ENCODE measurements at regions not wholly inside any gene's neighbourhood (a gene's known extent, or its start where the extent isn't known, plus 50 kb on each side); places are given as distances from the start of the nearest gene placed in this dataset.
A peak's percentile ranks its signal among the peaks of the same experiment; 100 is the strongest.

DNA sequence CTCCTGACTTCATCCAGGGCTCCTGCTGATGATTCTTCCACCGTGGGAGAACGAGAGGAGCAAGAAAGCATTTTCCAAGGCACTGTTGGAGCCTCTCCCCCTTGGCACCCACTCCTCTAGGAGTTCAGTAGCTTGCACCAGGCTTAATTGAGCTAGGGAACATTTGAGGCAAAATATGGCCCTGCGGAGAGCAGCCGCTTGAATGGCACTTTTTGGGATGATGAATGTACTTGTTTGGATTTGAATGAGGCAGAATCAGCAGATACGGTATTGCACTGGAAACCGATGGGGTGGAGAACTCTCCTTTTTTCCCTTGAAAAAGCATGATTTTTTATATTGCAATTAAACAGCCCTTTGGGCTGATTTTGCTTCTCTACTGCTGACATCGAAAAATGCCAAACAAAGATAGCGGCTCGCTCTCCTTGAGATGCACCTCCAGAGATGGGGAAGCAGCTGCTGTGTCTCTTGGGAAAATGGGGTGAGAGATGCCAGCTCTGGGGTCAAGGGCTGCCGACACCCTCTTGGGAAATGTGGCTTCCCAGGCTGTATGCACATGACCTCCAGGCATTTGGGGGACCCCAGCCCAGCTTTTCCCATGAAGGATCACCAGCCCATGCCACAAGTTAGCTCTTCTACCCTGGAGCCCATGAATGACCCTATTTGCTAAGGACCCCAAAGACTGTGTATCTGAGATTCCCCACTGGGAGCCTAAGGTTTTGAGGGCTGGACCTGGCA lies 55.4 kb upstream of the LRP8 start:
- Histone ChIP-seq H3K4me3 (ENCODE audit: low read depth, low read length) (no peak overlapping the region), H3K36me3 (ENCODE audit: control insufficient read depth, insufficient read depth, low read length) (no peaks in the 10 kb centered on the region), H3K27me3 (ENCODE audit: control insufficient read depth, insufficient read depth, low read length) (peaks cover 3% of the 10 kb centered on the region)
- TF ChIP-seq, protein P1, sequence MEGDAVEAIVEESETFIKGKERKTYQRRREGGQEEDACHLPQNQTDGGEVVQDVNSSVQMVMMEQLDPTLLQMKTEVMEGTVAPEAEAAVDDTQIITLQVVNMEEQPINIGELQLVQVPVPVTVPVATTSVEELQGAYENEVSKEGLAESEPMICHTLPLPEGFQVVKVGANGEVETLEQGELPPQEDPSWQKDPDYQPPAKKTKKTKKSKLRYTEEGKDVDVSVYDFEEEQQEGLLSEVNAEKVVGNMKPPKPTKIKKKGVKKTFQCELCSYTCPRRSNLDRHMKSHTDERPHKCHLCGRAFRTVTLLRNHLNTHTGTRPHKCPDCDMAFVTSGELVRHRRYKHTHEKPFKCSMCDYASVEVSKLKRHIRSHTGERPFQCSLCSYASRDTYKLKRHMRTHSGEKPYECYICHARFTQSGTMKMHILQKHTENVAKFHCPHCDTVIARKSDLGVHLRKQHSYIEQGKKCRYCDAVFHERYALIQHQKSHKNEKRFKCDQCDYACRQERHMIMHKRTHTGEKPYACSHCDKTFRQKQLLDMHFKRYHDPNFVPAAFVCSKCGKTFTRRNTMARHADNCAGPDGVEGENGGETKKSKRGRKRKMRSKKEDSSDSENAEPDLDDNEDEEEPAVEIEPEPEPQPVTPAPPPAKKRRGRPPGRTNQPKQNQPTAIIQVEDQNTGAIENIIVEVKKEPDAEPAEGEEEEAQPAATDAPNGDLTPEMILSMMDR (IDR thresholded peaks at IDR 0.05; ENCODE audit: insufficient read depth, low read length, severe bottlenecking), result no peak
- DNase-seq (ENCODE audit: low read depth) (no peak), FAIRE-seq (peak; percentile 23)

DNA sequence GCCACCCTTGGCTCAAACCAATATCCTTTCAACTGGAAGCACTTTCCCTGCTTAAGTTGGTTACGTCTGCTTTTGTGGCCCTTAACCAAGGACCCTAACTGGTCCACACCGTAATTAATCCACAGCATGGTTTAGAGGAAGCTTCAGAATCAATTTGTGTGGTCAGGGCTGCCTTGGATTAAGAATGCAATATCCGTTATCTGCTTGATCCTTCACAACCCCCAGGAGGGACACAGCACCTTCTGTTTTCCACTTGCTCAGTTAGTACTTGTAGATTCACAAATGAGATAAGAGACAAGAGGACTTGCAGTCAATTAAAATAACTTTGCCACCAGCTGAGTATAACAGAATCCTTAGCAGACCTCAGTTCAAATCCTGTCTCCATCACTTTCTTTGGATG lies 56.9 kb upstream of the LRP8 start:
- FAIRE-seq (no peak), DNase-seq (ENCODE audit: low read depth) (no peak)
- Histone ChIP-seq H3K36me3 (ENCODE audit: control insufficient read depth, insufficient read depth, low read length) (no peaks in the 10 kb centered on the region), H3K27me3 (ENCODE audit: control insufficient read depth, insufficient read depth, low read length) (peaks cover 3% of the 10 kb centered on the region), H3K4me3 (ENCODE audit: low read depth, low read length) (no peak overlapping the region)
- TF ChIP-seq, protein P1 (IDR thresholded peaks at IDR 0.05; ENCODE audit: insufficient read depth, low read length, severe bottlenecking), result no peak

DNA sequence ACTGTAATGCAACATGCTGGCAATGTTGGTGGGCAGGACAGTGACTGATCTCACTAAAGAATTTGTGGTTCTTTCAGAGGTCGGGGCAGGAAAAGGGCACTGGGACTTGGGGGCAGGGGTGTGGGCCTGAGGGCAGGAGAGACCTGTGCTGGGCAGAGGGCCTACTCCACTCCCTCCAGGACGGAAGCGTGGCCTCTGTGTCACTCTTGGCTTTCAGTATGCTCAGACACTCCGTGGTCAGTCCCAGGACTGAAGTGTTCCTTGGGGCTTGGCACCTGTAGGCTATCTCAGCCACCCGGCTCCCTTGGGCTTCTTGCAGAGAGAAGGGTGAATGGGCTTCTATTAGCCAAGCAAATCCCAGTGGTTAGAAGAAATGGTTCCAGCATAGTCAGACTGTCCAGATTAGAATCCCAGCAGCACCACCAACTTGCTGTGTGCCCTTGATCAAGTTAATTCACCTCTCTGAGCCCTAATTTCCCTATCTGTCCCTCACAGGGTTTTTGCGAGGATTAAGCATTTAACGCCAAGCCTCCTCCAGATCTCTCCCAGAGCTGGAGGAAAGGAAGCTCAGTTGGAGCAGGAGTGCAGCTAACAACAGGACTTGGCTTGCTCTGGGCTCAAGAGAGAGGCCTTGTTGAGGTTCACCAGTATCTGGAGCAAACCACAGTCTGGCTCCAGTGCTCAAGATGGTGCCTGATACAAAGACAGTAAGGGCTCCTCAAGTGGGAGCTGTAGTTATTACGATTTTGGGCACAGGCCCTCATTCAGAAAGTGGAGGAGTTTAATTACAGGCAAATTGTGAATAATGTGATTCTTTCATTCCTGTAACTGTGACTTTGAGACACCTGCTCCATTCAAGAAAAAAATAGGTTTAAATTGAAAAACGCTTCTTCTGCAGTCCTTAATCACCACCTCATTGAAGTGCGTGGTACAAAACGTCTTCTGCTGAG lies 57.7 kb upstream of the LRP8 start:
- H3K36me3 ChIP-seq (ENCODE audit: control insufficient read depth, insufficient read depth, low read length), result no peaks in the 10 kb centered on the region
- H3K4me3 ChIP-seq (ENCODE audit: low read depth, low read length), result no peak overlapping the region
- no peak for DNase-seq (ENCODE audit: low read depth)
- H3K27me3 ChIP-seq (ENCODE audit: control insufficient read depth, insufficient read depth, low read length), result peaks cover 3% of the 10 kb centered on the region
- TF ChIP-seq, protein P1 (IDR thresholded peaks at IDR 0.05; ENCODE audit: insufficient read depth, low read length, severe bottlenecking), result no peak
- no peak for FAIRE-seq

DNA sequence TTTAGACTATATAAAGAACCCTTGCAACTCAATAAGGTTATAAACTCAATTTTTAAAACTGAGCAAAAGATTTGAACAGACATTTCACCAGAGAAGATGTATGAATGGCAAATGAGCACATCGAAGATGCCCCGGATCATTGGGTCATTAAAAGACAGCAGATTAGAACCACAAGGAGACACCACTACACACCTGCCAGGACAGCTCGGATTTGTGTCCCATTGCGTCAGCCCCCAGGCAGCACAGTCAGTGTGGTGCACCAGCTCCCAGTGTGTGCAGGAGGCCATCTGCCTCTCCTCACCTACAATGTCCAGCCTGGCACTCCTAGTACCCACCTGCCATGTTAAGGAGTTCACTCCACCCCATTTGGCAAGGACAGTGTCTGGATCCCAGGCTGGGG lies 61.1 kb upstream of the LRP8 start:
- FAIRE-seq, result no peak
- peaks cover 3% of the 10 kb centered on the region for H3K27me3 ChIP-seq (ENCODE audit: control insufficient read depth, insufficient read depth, low read length)
- H3K4me3 ChIP-seq (ENCODE audit: low read depth, low read length), result no peak overlapping the region
- TF ChIP-seq, protein P1 (IDR thresholded peaks at IDR 0.05; ENCODE audit: insufficient read depth, low read length, severe bottlenecking), result no peak
- DNase-seq (ENCODE audit: low read depth), result no peak
- H3K36me3 ChIP-seq (ENCODE audit: control insufficient read depth, insufficient read depth, low read length), result no peaks in the 10 kb centered on the region

DNA sequence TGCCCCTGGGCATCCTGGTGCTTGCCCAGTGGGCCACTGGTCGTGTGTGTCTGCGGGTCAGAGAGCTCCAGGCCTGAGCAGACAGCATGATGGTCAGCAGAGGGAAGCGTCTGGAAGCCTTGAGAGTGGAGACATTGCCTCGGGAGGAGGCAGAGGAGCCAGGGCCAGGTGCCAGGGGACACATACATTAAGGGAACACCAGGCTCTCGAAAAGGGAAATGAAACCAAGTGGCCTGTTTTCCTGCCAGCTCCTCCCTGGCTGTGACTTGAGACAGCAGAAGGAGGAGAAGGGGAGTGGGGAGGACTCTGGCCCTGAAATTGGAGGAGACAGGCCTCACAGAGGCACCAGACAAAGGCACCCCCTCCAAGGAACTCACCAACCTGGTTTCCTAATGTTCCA lies 62.4 kb upstream of the LRP8 start:
- FAIRE-seq (no peak), DNase-seq (ENCODE audit: low read depth) (no peak)
- TF ChIP-seq, protein P1 (IDR thresholded peaks at IDR 0.05; ENCODE audit: insufficient read depth, low read length, severe bottlenecking), result no peak
- Histone ChIP-seq H3K27me3 (ENCODE audit: control insufficient read depth, insufficient read depth, low read length) (peaks cover 3% of the 10 kb centered on the region), H3K4me3 (ENCODE audit: low read depth, low read length) (no peak overlapping the region), H3K36me3 (ENCODE audit: control insufficient read depth, insufficient read depth, low read length) (no peaks in the 10 kb centered on the region)
